Transverse colon (tissue), 4 donors: ENCODE measurements at regions not wholly inside any gene's neighbourhood (a gene's known extent, or its start where the extent isn't known, plus 50 kb on each side); places are given as distances from the start of the nearest gene placed in this dataset.

Source experiments
- DNase-seq: peaks from one replicate; pipeline ENCODE4 v3.0.0-alpha.2; 2019
- H3K27ac ChIP-seq, 4 donors: fragments of 200-600 bp; sonication (generic); 2 replicates each; pipeline ENCODE4 v1.5.1; 2016 to 2018; ENCODE audit warnings: inconsistent platforms in 4 of 4
- H3K27me3 ChIP-seq: fragments of 200-600 bp; sonication (generic); 2 replicates; pipeline ENCODE4 v1.5.1; 2017; ENCODE audit warnings: inconsistent platforms
- H3K36me3 ChIP-seq, 4 donors: fragments of 200-600 bp; sonication (generic); 2 replicates each; pipeline ENCODE4 v1.5.1; 2017 to 2019; ENCODE audit warnings: inconsistent platforms in 4 of 4
- H3K4me1 ChIP-seq, 4 donors: fragments of 200-600 bp; sonication (generic); 2 replicates each; pipeline ENCODE4 v1.5.1; 2017 to 2020; ENCODE audit warnings: inconsistent platforms in 4 of 4
- H3K4me3 ChIP-seq, 4 donors: fragments of 200-600 bp; sonication (generic); 1 replicate in 1 of 4; 2 replicates in 3 of 4; pipeline versions ENCODE4 v1.5.1 to v1.6.1; 2017 to 2019; ENCODE audit warnings: inconsistent platforms in 4 of 4
- H3K9me3 ChIP-seq, 2 donors: fragments of 200-600 bp; sonication (generic); 2 replicates each; pipeline ENCODE4 v1.5.1; 2017 to 2019; ENCODE audit warnings: inconsistent platforms in 2 of 2
- CTCF ChIP-seq, 5 experiments: fragments of 200-600 bp in 3 of 5; fragments of 450-650 bp in 2 of 5; sonication (generic) in 3 of 5; IDR thresholded peaks; 1 replicate in 2 of 5; 2 replicates in 3 of 5; pipeline ENCODE4 v1.5.1; 2016 to 2017; ENCODE audit warnings: antibody characterized with exemption in 5 of 5, inconsistent platforms in 3 of 5, mild to moderate bottlenecking in 2 of 5, moderate library complexity in 1 of 5
- EP300 ChIP-seq: sonication (generic); formaldehyde crosslinking; IDR thresholded peaks from one replicate; pipeline ENCODE4 v1.6.1; 2017; ENCODE audit warnings: antibody characterized with exemption, low read depth
- POLR2A ChIP-seq: fragments of 450-650 bp; IDR thresholded peaks from one replicate; pipeline ENCODE4 v1.6.1; 2016; ENCODE audit warnings: antibody characterized with exemption, mild to moderate bottlenecking, moderate library complexity
- POLR2AphosphoS5 ChIP-seq, 3 donors: sonication (generic); formaldehyde crosslinking; IDR thresholded peaks; one replicate each; pipeline ENCODE4 v1.6.1; 2016; ENCODE audit warnings: antibody characterized with exemption in 3 of 3
- WGBS, 2 donors: methylation state at CpG; one replicate each; pipeline ENCODE4 v1.1.5; 2018; ENCODE audit warnings: low coverage in 1 of 2; 5-methylcytosine and 5-hydroxymethylcytosine counted together
- in situ Hi-C, 4 donors: fragments of 200-750 bp; cut with MboI; loops; one replicate each; pipeline versions ENCODE4 v1.15.0 to v1.15.1; 2017; ENCODE audit warnings: low sequenced_read_pairs in 3 of 4, low pct_ligation_motif_present in 1 of 4, low pct_unique_long_range_greater_than_20kb in 1 of 4
- intact Hi-C: fragments of 100-400 bp; cut with DNase I; formaldehyde crosslinking; loops from one replicate; pipeline ENCODE4 v1.15.1; 2023; ENCODE audit warnings: low total_unique reads

- intact Hi-C loops = loop anchor here (10.0 kb wide), 1 partner anchor 938 kb away; no protein-coding TSS in a partner anchor
- TF ChIP-seq EP300 (no peak), POLR2AphosphoS5 (IDR thresholded peaks at IDR 0.05) (no peak), CTCF (IDR thresholded peaks at IDR 0.05) (no peak), POLR2A (no peak)
- H3K9me3 ChIP-seq = no peaks in the 10 kb centered on the region
- H3K4me3 ChIP-seq = no peak overlapping the region
- H3K27me3 ChIP-seq = no peaks in the 10 kb centered on the region
- no peaks in the 10 kb centered on the region for H3K4me1 ChIP-seq
- H3K36me3 ChIP-seq = no peaks in the 10 kb centered on the region
- H3K27ac ChIP-seq = no peak overlapping the region
- DNase-seq = no peak
- WGBS, 2 donors = 52 to 58% methylated on average over 3 of the region's 3 CpGs
- in situ Hi-C loops = loop anchor here in 3 of 4 donors (10.0 to 25.0 kb wide), 2 partner anchors 318 to 320 kb away; no protein-coding TSS in a partner anchor
These were observed 73.1 kb upstream of the AASS start for GRCh38 chr7:122217125-122217524.

- Histone ChIP-seq H3K4me1 (no peaks in the 10 kb centered on the region), H3K4me3 (no peak overlapping the region), H3K9me3 (no peaks in the 10 kb centered on the region), H3K36me3 (no peaks in the 10 kb centered on the region), H3K27me3 (no peaks in the 10 kb centered on the region), H3K27ac (no peak overlapping the region)
- in situ Hi-C loops (loop anchor here in 3 of 4 donors (10.0 to 25.0 kb wide), 2 partner anchors 322 to 325 kb away; no protein-coding TSS in a partner anchor), intact Hi-C loops (loop anchor here (10.0 kb wide), 1 partner anchor 942 kb away; no protein-coding TSS in a partner anchor)
- DNase-seq = no peak
- WGBS, 2 donors = 78 to 89% methylated on average over 1 of the region's 1 CpG
- TF ChIP-seq POLR2A (no peak), EP300 (no peak), POLR2AphosphoS5 (IDR thresholded peaks at IDR 0.05) (no peak), CTCF (IDR thresholded peaks at IDR 0.05) (no peak)
These were observed 68.7 kb upstream of the AASS start for GRCh38 chr7:122212754-122213153.

- Histone ChIP-seq H3K4me1 (no peaks in the 10 kb centered on the region), H3K27me3 (no peaks in the 10 kb centered on the region), H3K27ac (no peak overlapping the region), H3K4me3 (no peak overlapping the region), H3K9me3 (no peaks in the 10 kb centered on the region), H3K36me3 (no peaks in the 10 kb centered on the region)
- 83% methylated on average over 2 of the region's 2 CpGs; no CpG with 5 or more reads in 1 of the 2 donors for WGBS, 2 donors
- no peak for TF ChIP-seq CTCF (IDR thresholded peaks at IDR 0.05)
- TF ChIP-seq EP300 = no peak
- DNase-seq = no peak
- in situ Hi-C loops (loop anchor here in 3 of 4 donors (10.0 to 25.0 kb wide), 2 partner anchors 323 to 326 kb away; no protein-coding TSS in a partner anchor), intact Hi-C loops (loop anchor here (10.0 kb wide), 1 partner anchor 943 kb away; no protein-coding TSS in a partner anchor)
These were observed 67.3 kb upstream of the AASS start for GRCh38 chr7:122211362-122211761.

- intact Hi-C loops (no loop called here), in situ Hi-C loops (loop anchor here in 2 of 4 donors (25.0 kb wide), 1 partner anchor 330 kb away; no protein-coding TSS in a partner anchor)
- no peak for DNase-seq
- Histone ChIP-seq H3K27ac (no peak overlapping the region), H3K4me3 (no peak overlapping the region), H3K4me1 (no peaks in the 10 kb centered on the region), H3K36me3 (no peaks in the 10 kb centered on the region), H3K9me3 (no peaks in the 10 kb centered on the region), H3K27me3 (no peaks in the 10 kb centered on the region)
- TF ChIP-seq POLR2AphosphoS5 (IDR thresholded peaks at IDR 0.05) = no peak
- TF ChIP-seq POLR2A = no peak
- no peak for TF ChIP-seq CTCF (IDR thresholded peaks at IDR 0.05)
- TF ChIP-seq EP300 = no peak
- 84% methylated on average over 1 of the region's 1 CpG; no CpG with 5 or more reads in 1 of the 2 donors for WGBS, 2 donors
These were observed 62.9 kb upstream of the AASS start for GRCh38 chr7:122206985-122207384.
